OCI-LY3 (cell line): ENCODE measurements at regions not wholly inside any gene's neighbourhood (a gene's known extent, or its start where the extent isn't known, plus 50 kb on each side); places are given as distances from the start of the nearest gene placed in this dataset.

Source experiments
- EZH2phosphoT487 ChIP-seq: fragments of 200-600 bp; shearing (Covaris generic); IDR thresholded peaks from 2 replicates; pipeline ENCODE4 v1.6.1; 2018; ENCODE audit warnings: antibody characterized with exemption, mixed run types, low read depth
- TF ChIP-seq, protein P1 (sequence below): fragments of 200-600, 300-600 bp; sonication (generic); IDR thresholded peaks from 2 replicates; pipeline ENCODE4 v1.5.1; 2014; ENCODE audit warnings: antibody characterized with exemption, low read length, low read depth

DNA sequence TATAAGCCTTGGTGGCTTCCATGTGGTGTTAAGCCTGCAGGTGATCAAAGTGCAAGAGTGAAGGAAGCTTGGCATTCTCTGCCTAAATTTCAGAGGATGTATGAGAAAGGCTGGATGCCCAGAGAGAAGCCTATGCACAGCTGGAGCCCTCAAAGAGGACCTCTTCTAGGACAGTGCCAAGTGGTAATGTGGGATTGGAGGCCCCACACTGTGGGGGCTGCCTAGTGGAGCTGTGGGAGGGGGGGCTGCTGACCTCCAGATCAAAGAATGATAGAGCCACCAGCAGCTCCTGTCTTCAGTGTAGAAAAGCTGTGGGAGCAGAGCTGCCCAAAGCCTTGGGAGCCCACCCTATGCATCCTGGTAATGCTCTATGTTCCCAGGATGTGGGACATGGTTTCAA, 1512.7 kb upstream of the TPTE start:
- TF ChIP-seq, protein P1, sequence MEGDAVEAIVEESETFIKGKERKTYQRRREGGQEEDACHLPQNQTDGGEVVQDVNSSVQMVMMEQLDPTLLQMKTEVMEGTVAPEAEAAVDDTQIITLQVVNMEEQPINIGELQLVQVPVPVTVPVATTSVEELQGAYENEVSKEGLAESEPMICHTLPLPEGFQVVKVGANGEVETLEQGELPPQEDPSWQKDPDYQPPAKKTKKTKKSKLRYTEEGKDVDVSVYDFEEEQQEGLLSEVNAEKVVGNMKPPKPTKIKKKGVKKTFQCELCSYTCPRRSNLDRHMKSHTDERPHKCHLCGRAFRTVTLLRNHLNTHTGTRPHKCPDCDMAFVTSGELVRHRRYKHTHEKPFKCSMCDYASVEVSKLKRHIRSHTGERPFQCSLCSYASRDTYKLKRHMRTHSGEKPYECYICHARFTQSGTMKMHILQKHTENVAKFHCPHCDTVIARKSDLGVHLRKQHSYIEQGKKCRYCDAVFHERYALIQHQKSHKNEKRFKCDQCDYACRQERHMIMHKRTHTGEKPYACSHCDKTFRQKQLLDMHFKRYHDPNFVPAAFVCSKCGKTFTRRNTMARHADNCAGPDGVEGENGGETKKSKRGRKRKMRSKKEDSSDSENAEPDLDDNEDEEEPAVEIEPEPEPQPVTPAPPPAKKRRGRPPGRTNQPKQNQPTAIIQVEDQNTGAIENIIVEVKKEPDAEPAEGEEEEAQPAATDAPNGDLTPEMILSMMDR: no peak
- TF ChIP-seq EZH2phosphoT487: no peak
